ENCODE measurements at regions not wholly inside any gene's neighbourhood (a gene's known extent, or its start where the extent isn't known, plus 50 kb on each side); places are given as distances from the start of the nearest gene placed in this dataset.

DNA sequence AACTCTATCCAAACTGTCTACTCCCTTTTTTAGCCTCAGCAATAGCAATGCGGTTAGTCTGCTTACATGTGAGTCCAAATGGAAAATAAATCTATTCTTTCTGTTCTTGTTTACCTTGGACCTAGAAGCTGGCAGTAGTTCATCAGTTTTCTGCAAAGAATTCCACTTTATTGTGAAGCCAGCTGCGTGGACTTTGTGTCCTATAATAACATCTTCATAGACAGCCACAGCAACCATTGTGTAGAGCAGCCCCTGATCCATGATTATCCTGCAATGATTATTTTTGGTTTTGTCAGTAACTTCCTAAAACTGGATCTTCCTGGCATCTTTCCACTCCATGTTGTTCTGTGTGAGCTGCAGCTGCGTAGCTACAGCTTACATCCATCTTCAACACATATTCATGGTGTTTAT lies 408.7 kb downstream of the NUF2 start (continued):
- TF ChIP-seq, protein P1, sequence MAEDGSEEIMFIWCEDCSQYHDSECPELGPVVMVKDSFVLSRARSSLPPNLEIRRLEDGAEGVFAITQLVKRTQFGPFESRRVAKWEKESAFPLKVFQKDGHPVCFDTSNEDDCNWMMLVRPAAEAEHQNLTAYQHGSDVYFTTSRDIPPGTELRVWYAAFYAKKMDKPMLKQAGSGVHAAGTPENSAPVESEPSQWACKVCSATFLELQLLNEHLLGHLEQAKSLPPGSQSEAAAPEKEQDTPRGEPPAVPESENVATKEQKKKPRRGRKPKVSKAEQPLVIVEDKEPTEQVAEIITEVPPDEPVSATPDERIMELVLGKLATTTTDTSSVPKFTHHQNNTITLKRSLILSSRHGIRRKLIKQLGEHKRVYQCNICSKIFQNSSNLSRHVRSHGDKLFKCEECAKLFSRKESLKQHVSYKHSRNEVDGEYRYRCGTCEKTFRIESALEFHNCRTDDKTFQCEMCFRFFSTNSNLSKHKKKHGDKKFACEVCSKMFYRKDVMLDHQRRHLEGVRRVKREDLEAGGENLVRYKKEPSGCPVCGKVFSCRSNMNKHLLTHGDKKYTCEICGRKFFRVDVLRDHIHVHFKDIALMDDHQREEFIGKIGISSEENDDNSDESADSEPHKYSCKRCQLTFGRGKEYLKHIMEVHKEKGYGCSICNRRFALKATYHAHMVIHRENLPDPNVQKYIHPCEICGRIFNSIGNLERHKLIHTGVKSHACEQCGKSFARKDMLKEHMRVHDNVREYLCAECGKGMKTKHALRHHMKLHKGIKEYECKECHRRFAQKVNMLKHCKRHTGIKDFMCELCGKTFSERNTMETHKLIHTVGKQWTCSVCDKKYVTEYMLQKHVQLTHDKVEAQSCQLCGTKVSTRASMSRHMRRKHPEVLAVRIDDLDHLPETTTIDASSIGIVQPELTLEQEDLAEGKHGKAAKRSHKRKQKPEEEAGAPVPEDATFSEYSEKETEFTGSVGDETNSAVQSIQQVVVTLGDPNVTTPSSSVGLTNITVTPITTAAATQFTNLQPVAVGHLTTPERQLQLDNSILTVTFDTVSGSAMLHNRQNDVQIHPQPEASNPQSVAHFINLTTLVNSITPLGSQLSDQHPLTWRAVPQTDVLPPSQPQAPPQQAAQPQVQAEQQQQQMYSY (CRISPR knock-in tag; IDR thresholded peaks at IDR 0.05), result no peak
- TF ChIP-seq, protein P2, sequence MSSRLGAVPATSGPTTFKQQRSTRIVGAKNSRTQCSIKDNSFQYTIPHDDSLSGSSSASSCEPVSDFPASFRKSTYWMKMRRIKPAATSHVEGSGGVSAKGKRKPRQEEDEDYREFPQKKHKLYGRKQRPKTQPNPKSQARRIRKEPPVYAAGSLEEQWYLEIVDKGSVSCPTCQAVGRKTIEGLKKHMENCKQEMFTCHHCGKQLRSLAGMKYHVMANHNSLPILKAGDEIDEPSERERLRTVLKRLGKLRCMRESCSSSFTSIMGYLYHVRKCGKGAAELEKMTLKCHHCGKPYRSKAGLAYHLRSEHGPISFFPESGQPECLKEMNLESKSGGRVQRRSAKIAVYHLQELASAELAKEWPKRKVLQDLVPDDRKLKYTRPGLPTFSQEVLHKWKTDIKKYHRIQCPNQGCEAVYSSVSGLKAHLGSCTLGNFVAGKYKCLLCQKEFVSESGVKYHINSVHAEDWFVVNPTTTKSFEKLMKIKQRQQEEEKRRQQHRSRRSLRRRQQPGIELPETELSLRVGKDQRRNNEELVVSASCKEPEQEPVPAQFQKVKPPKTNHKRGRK (CRISPR knock-in tag; IDR thresholded peaks at IDR 0.05; ENCODE audit: borderline replicate concordance), result no peak
- TF ChIP-seq, protein P3, sequence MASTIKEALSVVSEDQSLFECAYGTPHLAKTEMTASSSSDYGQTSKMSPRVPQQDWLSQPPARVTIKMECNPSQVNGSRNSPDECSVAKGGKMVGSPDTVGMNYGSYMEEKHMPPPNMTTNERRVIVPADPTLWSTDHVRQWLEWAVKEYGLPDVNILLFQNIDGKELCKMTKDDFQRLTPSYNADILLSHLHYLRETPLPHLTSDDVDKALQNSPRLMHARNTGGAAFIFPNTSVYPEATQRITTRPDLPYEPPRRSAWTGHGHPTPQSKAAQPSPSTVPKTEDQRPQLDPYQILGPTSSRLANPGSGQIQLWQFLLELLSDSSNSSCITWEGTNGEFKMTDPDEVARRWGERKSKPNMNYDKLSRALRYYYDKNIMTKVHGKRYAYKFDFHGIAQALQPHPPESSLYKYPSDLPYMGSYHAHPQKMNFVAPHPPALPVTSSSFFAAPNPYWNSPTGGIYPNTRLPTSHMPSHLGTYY (CRISPR knock-in tag; IDR thresholded peaks at IDR 0.05), result no peak
- no peak for TF ChIP-seq IRF2 (CRISPR knock-in tag; IDR thresholded peaks at IDR 0.05; ENCODE audit: borderline replicate concordance, low read depth)

DNA sequence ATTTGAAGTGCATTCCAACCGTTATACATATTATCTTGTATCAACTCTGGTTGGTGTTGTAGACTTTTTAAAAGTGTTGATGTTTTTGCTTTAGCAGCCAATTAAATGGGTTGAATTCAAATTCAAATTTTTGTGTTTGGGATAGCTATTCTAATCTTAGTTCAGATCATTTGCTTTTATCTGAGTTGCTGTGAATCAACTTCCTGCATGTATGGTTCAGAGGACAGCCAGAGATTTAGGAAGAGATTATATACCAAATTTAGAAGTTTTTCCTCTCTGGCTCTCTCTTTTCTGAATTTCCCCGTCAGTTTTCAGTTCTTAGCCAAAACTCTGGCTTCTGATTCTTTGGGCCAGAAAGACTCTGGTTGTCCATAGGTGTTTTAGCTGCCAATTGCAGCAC lies 415.5 kb downstream of the NUF2 start:
- no peaks in the 10 kb centered on the region; the same call in 1 of the 2 replicates for H3K36me3 Mint-ChIP-seq
- H3K27ac Mint-ChIP-seq, result no peak overlapping the region
- H3K27me3 Mint-ChIP-seq (ENCODE audit: low read depth), result no peaks in the 10 kb centered on the region
- H3K4me1 Mint-ChIP-seq, result peaks cover 12% of the 10 kb centered on the region
- H3K9me3 Mint-ChIP-seq, result peaks cover 13% of the 10 kb centered on the region
- H3K4me3 Mint-ChIP-seq, result no peak overlapping the region
- TF ChIP-seq, protein P4, sequence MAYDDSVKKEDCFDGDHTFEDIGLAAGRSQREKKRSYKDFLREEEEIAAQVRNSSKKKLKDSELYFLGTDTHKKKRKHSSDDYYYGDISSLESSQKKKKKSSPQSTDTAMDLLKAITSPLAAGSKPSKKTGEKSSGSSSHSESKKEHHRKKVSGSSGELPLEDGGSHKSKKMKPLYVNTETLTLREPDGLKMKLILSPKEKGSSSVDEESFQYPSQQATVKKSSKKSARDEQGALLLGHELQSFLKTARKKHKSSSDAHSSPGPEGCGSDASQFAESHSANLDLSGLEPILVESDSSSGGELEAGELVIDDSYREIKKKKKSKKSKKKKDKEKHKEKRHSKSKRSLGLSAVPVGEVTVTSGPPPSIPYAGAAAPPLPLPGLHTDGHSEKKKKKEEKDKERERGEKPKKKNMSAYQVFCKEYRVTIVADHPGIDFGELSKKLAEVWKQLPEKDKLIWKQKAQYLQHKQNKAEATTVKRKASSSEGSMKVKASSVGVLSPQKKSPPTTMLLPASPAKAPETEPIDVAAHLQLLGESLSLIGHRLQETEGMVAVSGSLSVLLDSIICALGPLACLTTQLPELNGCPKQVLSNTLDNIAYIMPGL (CRISPR knock-in tag; IDR thresholded peaks at IDR 0.05), result no peak
- TF ChIP-seq ETV6 (CRISPR knock-in tag; IDR thresholded peaks at IDR 0.05), result no peak
- TF ChIP-seq ZNF263 (CRISPR knock-in tag; IDR thresholded peaks at IDR 0.05; ENCODE audit: low read depth), result no peak
- TF ChIP-seq, protein P5, sequence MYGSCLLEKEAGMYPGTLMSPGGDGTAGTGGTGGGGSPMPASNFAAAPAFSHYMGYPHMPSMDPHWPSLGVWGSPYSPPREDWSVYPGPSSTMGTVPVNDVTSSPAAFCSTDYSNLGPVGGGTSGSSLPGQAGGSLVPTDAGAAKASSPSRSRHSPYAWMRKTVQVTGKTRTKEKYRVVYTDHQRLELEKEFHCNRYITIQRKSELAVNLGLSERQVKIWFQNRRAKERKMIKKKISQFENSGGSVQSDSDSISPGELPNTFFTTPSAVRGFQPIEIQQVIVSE (CRISPR knock-in tag; IDR thresholded peaks at IDR 0.05; ENCODE audit: borderline replicate concordance), result no peak
- TF ChIP-seq, protein P6, sequence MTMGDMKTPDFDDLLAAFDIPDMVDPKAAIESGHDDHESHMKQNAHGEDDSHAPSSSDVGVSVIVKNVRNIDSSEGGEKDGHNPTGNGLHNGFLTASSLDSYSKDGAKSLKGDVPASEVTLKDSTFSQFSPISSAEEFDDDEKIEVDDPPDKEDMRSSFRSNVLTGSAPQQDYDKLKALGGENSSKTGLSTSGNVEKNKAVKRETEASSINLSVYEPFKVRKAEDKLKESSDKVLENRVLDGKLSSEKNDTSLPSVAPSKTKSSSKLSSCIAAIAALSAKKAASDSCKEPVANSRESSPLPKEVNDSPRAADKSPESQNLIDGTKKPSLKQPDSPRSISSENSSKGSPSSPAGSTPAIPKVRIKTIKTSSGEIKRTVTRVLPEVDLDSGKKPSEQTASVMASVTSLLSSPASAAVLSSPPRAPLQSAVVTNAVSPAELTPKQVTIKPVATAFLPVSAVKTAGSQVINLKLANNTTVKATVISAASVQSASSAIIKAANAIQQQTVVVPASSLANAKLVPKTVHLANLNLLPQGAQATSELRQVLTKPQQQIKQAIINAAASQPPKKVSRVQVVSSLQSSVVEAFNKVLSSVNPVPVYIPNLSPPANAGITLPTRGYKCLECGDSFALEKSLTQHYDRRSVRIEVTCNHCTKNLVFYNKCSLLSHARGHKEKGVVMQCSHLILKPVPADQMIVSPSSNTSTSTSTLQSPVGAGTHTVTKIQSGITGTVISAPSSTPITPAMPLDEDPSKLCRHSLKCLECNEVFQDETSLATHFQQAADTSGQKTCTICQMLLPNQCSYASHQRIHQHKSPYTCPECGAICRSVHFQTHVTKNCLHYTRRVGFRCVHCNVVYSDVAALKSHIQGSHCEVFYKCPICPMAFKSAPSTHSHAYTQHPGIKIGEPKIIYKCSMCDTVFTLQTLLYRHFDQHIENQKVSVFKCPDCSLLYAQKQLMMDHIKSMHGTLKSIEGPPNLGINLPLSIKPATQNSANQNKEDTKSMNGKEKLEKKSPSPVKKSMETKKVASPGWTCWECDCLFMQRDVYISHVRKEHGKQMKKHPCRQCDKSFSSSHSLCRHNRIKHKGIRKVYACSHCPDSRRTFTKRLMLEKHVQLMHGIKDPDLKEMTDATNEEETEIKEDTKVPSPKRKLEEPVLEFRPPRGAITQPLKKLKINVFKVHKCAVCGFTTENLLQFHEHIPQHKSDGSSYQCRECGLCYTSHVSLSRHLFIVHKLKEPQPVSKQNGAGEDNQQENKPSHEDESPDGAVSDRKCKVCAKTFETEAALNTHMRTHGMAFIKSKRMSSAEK (CRISPR knock-in tag; IDR thresholded peaks at IDR 0.05; ENCODE audit: borderline replicate concordance), result no peak
- TF ChIP-seq, protein P1 (CRISPR knock-in tag; IDR thresholded peaks at IDR 0.05), result no peak
- TF ChIP-seq, protein P7, sequence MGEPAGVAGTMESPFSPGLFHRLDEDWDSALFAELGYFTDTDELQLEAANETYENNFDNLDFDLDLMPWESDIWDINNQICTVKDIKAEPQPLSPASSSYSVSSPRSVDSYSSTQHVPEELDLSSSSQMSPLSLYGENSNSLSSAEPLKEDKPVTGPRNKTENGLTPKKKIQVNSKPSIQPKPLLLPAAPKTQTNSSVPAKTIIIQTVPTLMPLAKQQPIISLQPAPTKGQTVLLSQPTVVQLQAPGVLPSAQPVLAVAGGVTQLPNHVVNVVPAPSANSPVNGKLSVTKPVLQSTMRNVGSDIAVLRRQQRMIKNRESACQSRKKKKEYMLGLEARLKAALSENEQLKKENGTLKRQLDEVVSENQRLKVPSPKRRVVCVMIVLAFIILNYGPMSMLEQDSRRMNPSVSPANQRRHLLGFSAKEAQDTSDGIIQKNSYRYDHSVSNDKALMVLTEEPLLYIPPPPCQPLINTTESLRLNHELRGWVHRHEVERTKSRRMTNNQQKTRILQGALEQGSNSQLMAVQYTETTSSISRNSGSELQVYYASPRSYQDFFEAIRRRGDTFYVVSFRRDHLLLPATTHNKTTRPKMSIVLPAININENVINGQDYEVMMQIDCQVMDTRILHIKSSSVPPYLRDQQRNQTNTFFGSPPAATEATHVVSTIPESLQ (CRISPR knock-in tag; IDR thresholded peaks at IDR 0.05), result no peak
- TF ChIP-seq ELF4 (CRISPR knock-in tag; IDR thresholded peaks at IDR 0.05; ENCODE audit: low read depth), result no peak
- no peak for TF ChIP-seq OVOL2 (CRISPR knock-in tag; IDR thresholded peaks at IDR 0.05; ENCODE audit: borderline replicate concordance)
- no peak for TF ChIP-seq ZNF219 (CRISPR knock-in tag; IDR thresholded peaks at IDR 0.05; ENCODE audit: borderline replicate concordance)
- no peak for TF ChIP-seq TCF7 (CRISPR knock-in tag; IDR thresholded peaks at IDR 0.05; ENCODE audit: low read depth)
- no peak for TF ChIP-seq ZNF423 (CRISPR knock-in tag; IDR thresholded peaks at IDR 0.05)
- POLR2A ChIA-PET, result no interaction called here
- DNase-seq (ENCODE audit: low spot score) (no peak), ATAC-seq (no peak)
- CTCF ChIA-PET, result no interaction called here

All from WTC11 (cell line).